ENCODE measurements at regions not wholly inside any gene's neighbourhood (a gene's known extent, or its start where the extent isn't known, plus 50 kb on each side); places are given as distances from the start of the nearest gene placed in this dataset.

- no peaks in the 10 kb centered on the region for H3K27me3 ChIP-seq (ENCODE audit: control insufficient read depth, insufficient read depth, low read length)
Observed at GRCh38 chr18:42426496-42427015, 471.5 kb downstream of the PIK3C3 start.

GRCh38 chr18:42429196-42429595 is 474.2 kb downstream of the PIK3C3 start:
- FAIRE-seq = no peak
- Histone ChIP-seq H3K4me1 (ENCODE audit: control insufficient read depth in 2 of 3, insufficient read depth in 2 of 3, low read depth in 1 of 3, low read length in 3 of 3) (no peaks in the 10 kb centered on the region), H3K36me3 (ENCODE audit: control insufficient read depth in 2 of 3, insufficient read depth in 3 of 3, low read length in 3 of 3) (no peaks in the 10 kb centered on the region), H3K4me3 (ENCODE audit: low read length in 3 of 3) (no peak overlapping the region), H3K27ac (ENCODE audit: low read depth in 2 of 2, low read length in 2 of 2) (no peak overlapping the region), H3K9ac (ENCODE audit: low read length in 3 of 3) (no peak overlapping the region), H3K27me3 (ENCODE audit: control insufficient read depth, insufficient read depth, low read length) (no peaks in the 10 kb centered on the region), H3K9me3 (ENCODE audit: control insufficient read depth in 2 of 3, insufficient read depth in 1 of 3, low read length in 3 of 3) (no peaks in the 10 kb centered on the region)
- intact Hi-C loops (cut with DNase I) = no loop called here
- no peak for TF ChIP-seq CTCF (IDR thresholded peaks at IDR 0.05; ENCODE audit: borderline replicate concordance, extremely low read depth, insufficient read depth)
- peak in 2 of 5 donors; percentile 22 to 46 for DNase-seq

More at GRCh38 chr18:42426496-42427015, 471.5 kb downstream of the PIK3C3 start:
- H3K4me3 ChIP-seq (ENCODE audit: low read length in 3 of 3) = no peak overlapping the region
- no peak for FAIRE-seq
- no peak for TF ChIP-seq CTCF (IDR thresholded peaks at IDR 0.05; ENCODE audit: borderline replicate concordance, extremely low read depth, insufficient read depth)
- DNase-seq = no peak
- H3K27ac ChIP-seq (ENCODE audit: low read depth in 2 of 2, low read length in 2 of 2) = no peak overlapping the region
- intact Hi-C loops (cut with DNase I) = no loop called here
- H3K4me1 ChIP-seq (ENCODE audit: control insufficient read depth in 2 of 3, insufficient read depth in 2 of 3, low read depth in 1 of 3, low read length in 3 of 3) = no peaks in the 10 kb centered on the region
- H3K9ac ChIP-seq (ENCODE audit: low read length in 3 of 3) = no peak overlapping the region
- no peaks in the 10 kb centered on the region for H3K36me3 ChIP-seq (ENCODE audit: control insufficient read depth in 2 of 3, insufficient read depth in 3 of 3, low read length in 3 of 3)
- H3K9me3 ChIP-seq (ENCODE audit: control insufficient read depth in 2 of 3, insufficient read depth in 1 of 3, low read length in 3 of 3) = no peaks in the 10 kb centered on the region

DNA sequence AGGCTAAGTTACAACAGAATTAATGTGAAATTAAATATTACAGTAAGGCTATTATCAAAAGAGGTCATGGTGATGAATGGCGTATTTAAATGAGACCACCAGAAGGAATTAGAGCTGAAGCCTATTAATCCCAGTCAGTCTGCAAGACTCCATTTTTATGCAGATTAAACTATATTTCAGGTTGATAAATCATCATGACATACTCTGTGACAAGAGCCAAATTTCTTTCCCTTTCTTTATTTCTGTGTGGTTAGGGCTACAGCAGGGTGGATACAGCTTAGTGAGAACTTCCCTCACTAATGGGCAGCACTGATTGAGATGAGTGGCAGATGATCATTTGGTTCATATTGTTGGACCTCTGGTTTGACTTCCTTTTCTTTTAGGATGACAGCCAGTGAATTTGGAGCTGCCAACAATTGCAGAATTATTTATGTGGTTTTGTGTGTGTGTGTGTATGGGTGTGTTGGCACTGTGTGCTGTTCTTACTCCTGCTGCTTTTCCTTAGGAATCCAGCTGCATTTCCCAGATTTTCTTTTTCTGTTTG is 481.3 kb downstream of the PIK3C3 start:
- FAIRE-seq = no peak
- DNase-seq = no peak
- Histone ChIP-seq H3K9ac (ENCODE audit: low read length in 3 of 3) (no peak overlapping the region), H3K9me3 (ENCODE audit: control insufficient read depth in 2 of 3, insufficient read depth in 1 of 3, low read length in 3 of 3) (no peaks in the 10 kb centered on the region), H3K4me3 (ENCODE audit: low read length in 3 of 3) (no peak overlapping the region), H3K27me3 (ENCODE audit: control insufficient read depth, insufficient read depth, low read length) (no peaks in the 10 kb centered on the region), H3K27ac (ENCODE audit: low read depth in 2 of 2, low read length in 2 of 2) (no peak overlapping the region), H3K36me3 (ENCODE audit: control insufficient read depth in 2 of 3, insufficient read depth in 3 of 3, low read length in 3 of 3) (no peaks in the 10 kb centered on the region), H3K4me1 (ENCODE audit: control insufficient read depth in 2 of 3, insufficient read depth in 2 of 3, low read depth in 1 of 3, low read length in 3 of 3) (no peaks in the 10 kb centered on the region)
- intact Hi-C loops (cut with DNase I) = no loop called here
- TF ChIP-seq CTCF (IDR thresholded peaks at IDR 0.05; ENCODE audit: borderline replicate concordance, extremely low read depth, insufficient read depth) = no peak

DNA sequence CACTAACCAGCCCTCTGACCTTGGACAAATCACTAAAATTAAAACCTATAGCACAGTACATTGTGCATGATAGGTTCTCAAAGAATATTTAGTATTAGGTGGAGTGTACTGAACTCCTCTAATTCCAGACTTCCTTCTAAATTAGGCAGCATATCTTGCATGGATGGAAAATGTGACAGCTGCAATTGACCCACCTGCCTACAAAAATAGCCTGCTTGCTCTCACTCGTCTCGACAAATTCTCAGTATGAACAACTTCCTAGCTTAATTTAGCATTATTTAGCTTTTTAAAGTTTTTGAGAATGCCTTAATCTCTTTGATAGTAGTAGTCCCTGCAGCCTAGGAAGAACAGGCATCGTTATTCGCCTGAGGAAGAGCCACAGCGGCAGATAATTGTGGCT is 482.0 kb downstream of the PIK3C3 start:
- no peak for TF ChIP-seq CTCF (IDR thresholded peaks at IDR 0.05; ENCODE audit: borderline replicate concordance, extremely low read depth, insufficient read depth)
- Histone ChIP-seq H3K27ac (ENCODE audit: low read depth in 2 of 2, low read length in 2 of 2) (no peak overlapping the region), H3K9ac (ENCODE audit: low read length in 3 of 3) (no peak overlapping the region), H3K4me3 (ENCODE audit: low read length in 3 of 3) (no peak overlapping the region), H3K27me3 (ENCODE audit: control insufficient read depth, insufficient read depth, low read length) (no peaks in the 10 kb centered on the region), H3K4me1 (ENCODE audit: control insufficient read depth in 2 of 3, insufficient read depth in 2 of 3, low read depth in 1 of 3, low read length in 3 of 3) (no peaks in the 10 kb centered on the region), H3K36me3 (ENCODE audit: control insufficient read depth in 2 of 3, insufficient read depth in 3 of 3, low read length in 3 of 3) (no peaks in the 10 kb centered on the region), H3K9me3 (ENCODE audit: control insufficient read depth in 2 of 3, insufficient read depth in 1 of 3, low read length in 3 of 3) (no peaks in the 10 kb centered on the region)
- FAIRE-seq (no peak), DNase-seq (no peak)
- intact Hi-C loops (cut with DNase I) = no loop called here
